GM12878 (cell line): ENCODE measurements at regions not wholly inside any gene's neighbourhood (a gene's known extent, or its start where the extent isn't known, plus 50 kb on each side); places are given as distances from the start of the nearest gene placed in this dataset.

ENCODE experiments used
- ATAC-seq: fragments of 200-7000 bp; cut with Tn5 transposase; 3 replicates; pipeline ENCODE4 v1.9.1; 2020; ENCODE audit warnings: mild to moderate bottlenecking, moderate library complexity
- BruUV-seq: library from RNA; stranded (reverse); fragments of 400-500 nt; replicated peaks from 2 replicates; lab custom pipeline; 2021; lab: Mats Ljungman, UMichigan
- CTCF ChIA-PET: fragments of 300-600 bp; sonication (Branson Sonifier 250); formaldehyde crosslinking; extraction: SDS; loops from one replicate; lab custom pipeline; 2021; ENCODE audit warnings: inconsistent platforms; lab: Yijun Ruan, JAX
- POLR2A ChIA-PET: fragments of 350-600 bp; formaldehyde crosslinking; extraction: SDS; loops from one replicate; lab custom pipeline; 2021; ENCODE audit warnings: inconsistent platforms; lab: Charles Lee
- RAD21 ChIA-PET: fragments of 300-600 bp; sonication (Branson Sonifier 250); formaldehyde crosslinking; loops from one replicate; lab custom pipeline; 2023; ENCODE audit warnings: antibody characterized with exemption; ENCODE audit not compliant: unreplicated experiment; lab: Charles Lee
- SMC1A ChIA-PET: fragments of 300-600 bp; sonication (Branson Sonifier 250); formaldehyde crosslinking; loops from one replicate; lab custom pipeline; 2023; ENCODE audit not compliant: unreplicated experiment, uncharacterized antibody; lab: Charles Lee
- DNase-seq: peaks from one replicate; pipeline ENCODE4 v3.0.0-alpha.2; 2011; ENCODE audit warnings: low read depth, low spot score
- FAIRE-seq: peaks from 3 replicates; lab custom pipeline; 2011; peaks lifted over from hg19 to GRCh38; lab: Jason Lieb, UNC
- H2AFZ ChIP-seq: 2 replicates; pipeline ENCODE4 v1.6.0; 2011; ENCODE audit warnings: low read depth, low read length, control low read depth; ENCODE audit not compliant: control insufficient read depth
- H3K27ac ChIP-seq: 2 replicates; pipeline ENCODE4 v1.5.1; 2011; ENCODE audit warnings: control low read depth; ENCODE audit not compliant: control insufficient read depth, insufficient read depth
- H3K27me3 ChIP-seq, 2 experiments: replicated peaks in 1 of 2; 2 replicates each; pipeline versions ENCODE4 v1.6.0 to v1.6.1; 2011; ENCODE audit warnings: low read length in 1 of 2; ENCODE audit not compliant: control insufficient read depth in 2 of 2, insufficient read depth in 2 of 2
- H3K36me3 ChIP-seq, 2 experiments: 2 replicates each; pipeline ENCODE4 v1.5.1; 2011; ENCODE audit warnings: low read length in 1 of 2; ENCODE audit not compliant: control insufficient read depth in 2 of 2, insufficient read depth in 2 of 2
- H3K4me1 ChIP-seq: 2 replicates; pipeline ENCODE4 v1.6.1; 2011; ENCODE audit warnings: mild to moderate bottlenecking, low read length, moderate library complexity, mixed read lengths; ENCODE audit not compliant: control insufficient read depth, insufficient read depth
- H3K4me2 ChIP-seq: 2 replicates; pipeline ENCODE4 v1.6.0; 2011; ENCODE audit warnings: control low read depth; ENCODE audit not compliant: control insufficient read depth, insufficient read depth
- H3K4me3 ChIP-seq: fragments of 200-600 bp; sonication (generic); 2 replicates; pipeline ENCODE4 v1.5.1; 2016
- H3K79me2 ChIP-seq: 2 replicates; pipeline ENCODE4 v1.6.0; 2011; ENCODE audit warnings: low read length; ENCODE audit not compliant: control insufficient read depth, insufficient read depth
- H3K9ac ChIP-seq: 2 replicates; pipeline ENCODE4 v1.8.0; 2011; ENCODE audit warnings: low read length, control low read depth, mixed read lengths; ENCODE audit not compliant: control insufficient read depth, insufficient read depth
- H3K9me3 ChIP-seq: replicated peaks from 3 replicates; pipeline ENCODE4 v1.5.1; 2011; ENCODE audit warnings: mild to moderate bottlenecking, low read length; ENCODE audit not compliant: control insufficient read depth, insufficient read depth
- H4K20me1 ChIP-seq: 2 replicates; pipeline ENCODE4 v1.6.0; 2011; ENCODE audit not compliant: control insufficient read depth, insufficient read depth
- BCL11A ChIP-seq: IDR thresholded peaks from 2 replicates; pipeline ENCODE4 v1.6.1; 2011; ENCODE audit warnings: low read depth, low read length
- FOS ChIP-seq: IDR thresholded peaks from 3 replicates; pipeline ENCODE4 v1.6.1; 2011; ENCODE audit warnings: borderline replicate concordance; ENCODE audit not compliant: insufficient read length; ENCODE audit errors: extremely low read depth
- GABPA ChIP-seq: IDR thresholded peaks from 2 replicates; pipeline ENCODE4 v1.6.1; 2014; ENCODE audit warnings: antibody characterized with exemption, low read depth, mild to moderate bottlenecking, inconsistent platforms
- MYC ChIP-seq: IDR thresholded peaks from 2 replicates; pipeline ENCODE4 v1.6.1; 2011; ENCODE audit warnings: mild to moderate bottlenecking, low read length, moderate library complexity, inconsistent platforms; ENCODE audit not compliant: insufficient read depth, insufficient replicate concordance, insufficient read length, severe bottlenecking
- NFIC ChIP-seq: IDR thresholded peaks from 2 replicates; pipeline ENCODE4 v1.6.1; 2012; ENCODE audit warnings: low read depth, mild to moderate bottlenecking, inconsistent platforms, low read length, moderate library complexity
- RELA ChIP-seq: fragments of 450-650 bp; IDR thresholded peaks from 2 replicates; pipeline ENCODE4 v1.8.0; 2014; ENCODE audit warnings: borderline replicate concordance; ENCODE audit not compliant: partially characterized antibody
- SUZ12 ChIP-seq: fragments of 200-600 bp; sonication (generic); IDR thresholded peaks from one replicate; pipeline ENCODE4 v1.6.1; 2018; ENCODE audit warnings: antibody characterized with exemption, mild to moderate bottlenecking; ENCODE audit not compliant: unreplicated experiment
- YBX1 ChIP-seq: fragments of 450-650 bp; IDR thresholded peaks from 2 replicates; pipeline ENCODE4 v1.6.1; 2016; ENCODE audit warnings: antibody characterized with exemption
- WGBS: methylation state at CpG from one replicate; pipeline ENCODE4 v1.1.6; 2016; ENCODE audit warnings: low lambda C conversion rate; ENCODE audit not compliant: insufficient replicate concordance, insufficient coverage; ENCODE audit errors: missing lambda C conversion rate; 5-methylcytosine and 5-hydroxymethylcytosine counted together
- in situ Hi-C: fragments of 300-500 bp; cut with MboI; formaldehyde crosslinking; loops from 9 replicates; pipeline ENCODE4 v1.14.3; 2018; ENCODE audit warnings: mixed read lengths
- intact Hi-C: fragments of 100-400 bp; cut with micrococcal nuclease; formaldehyde crosslinking; loops from one replicate; pipeline ENCODE4 v1.14.2; 2022; ENCODE audit not compliant: unreplicated experiment
- TF ChIP-seq, protein P1 (sequence below): fragments of 450-650 bp; IDR thresholded peaks from 2 replicates; pipeline ENCODE4 v1.6.1; 2017; ENCODE audit warnings: mild to moderate bottlenecking, moderate library complexity
- TF ChIP-seq, protein P2 (sequence below): fragments of 450-650 bp; IDR thresholded peaks from 2 replicates; pipeline ENCODE4 v1.6.1; 2018; ENCODE audit warnings: mild to moderate bottlenecking, low read depth, moderate library complexity; ENCODE audit not compliant: partially characterized antibody
- TF ChIP-seq, protein P3 (sequence below): fragments of 450-650 bp; IDR thresholded peaks from 2 replicates; pipeline ENCODE4 v1.6.1; 2017; ENCODE audit warnings: antibody characterized with exemption, mild to moderate bottlenecking, moderate library complexity
- TF ChIP-seq, protein P4 (sequence below): IDR thresholded peaks from 2 replicates; pipeline ENCODE4 v1.6.1; 2012; ENCODE audit warnings: low read depth, low read length, improper control_type of control experiment

DNA sequence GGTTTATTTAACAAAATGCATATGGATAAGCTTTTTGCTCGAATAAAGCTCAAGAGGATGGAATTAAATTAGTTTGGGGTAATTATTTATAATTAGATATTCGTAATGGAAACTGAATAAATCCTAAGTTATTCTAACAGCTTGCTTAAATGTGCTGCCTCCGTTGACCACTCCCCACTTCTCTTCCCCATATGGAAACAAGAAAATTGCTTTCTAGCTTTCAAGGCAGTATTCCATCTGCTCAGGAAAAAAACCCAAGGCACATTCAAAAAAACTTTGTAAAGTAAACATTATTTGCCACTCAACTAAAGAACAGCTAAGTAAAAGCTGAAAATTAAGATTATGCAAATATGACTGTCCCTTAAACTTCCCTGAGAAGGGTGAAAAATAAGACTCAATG lies 369.2 kb downstream of the HAO1 start:
- DNase-seq (no peak), FAIRE-seq (no peak)
- BruUV-seq, result no TSS peak
- ChIA-PET SMC1A (interaction anchor here (0.6 kb wide), 1 partner anchor 64 kb away, joined by 4 read pairs; no protein-coding TSS in a partner anchor), POLR2A (no interaction called here)
- Histone ChIP-seq H2AFZ (no peak overlapping the region), H4K20me1 (no peaks in the 10 kb centered on the region), H3K27ac (no peak overlapping the region), H3K4me1 (no peaks in the 10 kb centered on the region)
- TF ChIP-seq, protein P1, sequence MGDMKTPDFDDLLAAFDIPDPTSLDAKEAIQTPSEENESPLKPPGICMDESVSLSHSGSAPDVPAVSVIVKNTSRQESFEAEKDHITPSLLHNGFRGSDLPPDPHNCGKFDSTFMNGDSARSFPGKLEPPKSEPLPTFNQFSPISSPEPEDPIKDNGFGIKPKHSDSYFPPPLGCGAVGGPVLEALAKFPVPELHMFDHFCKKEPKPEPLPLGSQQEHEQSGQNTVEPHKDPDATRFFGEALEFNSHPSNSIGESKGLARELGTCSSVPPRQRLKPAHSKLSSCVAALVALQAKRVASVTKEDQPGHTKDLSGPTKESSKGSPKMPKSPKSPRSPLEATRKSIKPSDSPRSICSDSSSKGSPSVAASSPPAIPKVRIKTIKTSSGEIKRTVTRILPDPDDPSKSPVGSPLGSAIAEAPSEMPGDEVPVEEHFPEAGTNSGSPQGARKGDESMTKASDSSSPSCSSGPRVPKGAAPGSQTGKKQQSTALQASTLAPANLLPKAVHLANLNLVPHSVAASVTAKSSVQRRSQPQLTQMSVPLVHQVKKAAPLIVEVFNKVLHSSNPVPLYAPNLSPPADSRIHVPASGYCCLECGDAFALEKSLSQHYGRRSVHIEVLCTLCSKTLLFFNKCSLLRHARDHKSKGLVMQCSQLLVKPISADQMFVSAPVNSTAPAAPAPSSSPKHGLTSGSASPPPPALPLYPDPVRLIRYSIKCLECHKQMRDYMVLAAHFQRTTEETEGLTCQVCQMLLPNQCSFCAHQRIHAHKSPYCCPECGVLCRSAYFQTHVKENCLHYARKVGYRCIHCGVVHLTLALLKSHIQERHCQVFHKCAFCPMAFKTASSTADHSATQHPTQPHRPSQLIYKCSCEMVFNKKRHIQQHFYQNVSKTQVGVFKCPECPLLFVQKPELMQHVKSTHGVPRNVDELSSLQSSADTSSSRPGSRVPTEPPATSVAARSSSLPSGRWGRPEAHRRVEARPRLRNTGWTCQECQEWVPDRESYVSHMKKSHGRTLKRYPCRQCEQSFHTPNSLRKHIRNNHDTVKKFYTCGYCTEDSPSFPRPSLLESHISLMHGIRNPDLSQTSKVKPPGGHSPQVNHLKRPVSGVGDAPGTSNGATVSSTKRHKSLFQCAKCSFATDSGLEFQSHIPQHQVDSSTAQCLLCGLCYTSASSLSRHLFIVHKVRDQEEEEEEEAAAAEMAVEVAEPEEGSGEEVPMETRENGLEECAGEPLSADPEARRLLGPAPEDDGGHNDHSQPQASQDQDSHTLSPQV, result no peak
- TF ChIP-seq, protein P2, sequence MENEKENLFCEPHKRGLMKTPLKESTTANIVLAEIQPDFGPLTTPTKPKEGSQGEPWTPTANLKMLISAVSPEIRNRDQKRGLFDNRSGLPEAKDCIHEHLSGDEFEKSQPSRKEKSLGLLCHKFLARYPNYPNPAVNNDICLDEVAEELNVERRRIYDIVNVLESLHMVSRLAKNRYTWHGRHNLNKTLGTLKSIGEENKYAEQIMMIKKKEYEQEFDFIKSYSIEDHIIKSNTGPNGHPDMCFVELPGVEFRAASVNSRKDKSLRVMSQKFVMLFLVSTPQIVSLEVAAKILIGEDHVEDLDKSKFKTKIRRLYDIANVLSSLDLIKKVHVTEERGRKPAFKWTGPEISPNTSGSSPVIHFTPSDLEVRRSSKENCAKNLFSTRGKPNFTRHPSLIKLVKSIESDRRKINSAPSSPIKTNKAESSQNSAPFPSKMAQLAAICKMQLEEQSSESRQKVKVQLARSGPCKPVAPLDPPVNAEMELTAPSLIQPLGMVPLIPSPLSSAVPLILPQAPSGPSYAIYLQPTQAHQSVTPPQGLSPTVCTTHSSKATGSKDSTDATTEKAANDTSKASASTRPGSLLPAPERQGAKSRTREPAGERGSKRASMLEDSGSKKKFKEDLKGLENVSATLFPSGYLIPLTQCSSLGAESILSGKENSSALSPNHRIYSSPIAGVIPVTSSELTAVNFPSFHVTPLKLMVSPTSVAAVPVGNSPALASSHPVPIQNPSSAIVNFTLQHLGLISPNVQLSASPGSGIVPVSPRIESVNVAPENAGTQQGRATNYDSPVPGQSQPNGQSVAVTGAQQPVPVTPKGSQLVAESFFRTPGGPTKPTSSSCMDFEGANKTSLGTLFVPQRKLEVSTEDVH, result no peak
- TF ChIP-seq SUZ12, result no peak
- TF ChIP-seq BCL11A, result no peak
- TF ChIP-seq, protein P3, sequence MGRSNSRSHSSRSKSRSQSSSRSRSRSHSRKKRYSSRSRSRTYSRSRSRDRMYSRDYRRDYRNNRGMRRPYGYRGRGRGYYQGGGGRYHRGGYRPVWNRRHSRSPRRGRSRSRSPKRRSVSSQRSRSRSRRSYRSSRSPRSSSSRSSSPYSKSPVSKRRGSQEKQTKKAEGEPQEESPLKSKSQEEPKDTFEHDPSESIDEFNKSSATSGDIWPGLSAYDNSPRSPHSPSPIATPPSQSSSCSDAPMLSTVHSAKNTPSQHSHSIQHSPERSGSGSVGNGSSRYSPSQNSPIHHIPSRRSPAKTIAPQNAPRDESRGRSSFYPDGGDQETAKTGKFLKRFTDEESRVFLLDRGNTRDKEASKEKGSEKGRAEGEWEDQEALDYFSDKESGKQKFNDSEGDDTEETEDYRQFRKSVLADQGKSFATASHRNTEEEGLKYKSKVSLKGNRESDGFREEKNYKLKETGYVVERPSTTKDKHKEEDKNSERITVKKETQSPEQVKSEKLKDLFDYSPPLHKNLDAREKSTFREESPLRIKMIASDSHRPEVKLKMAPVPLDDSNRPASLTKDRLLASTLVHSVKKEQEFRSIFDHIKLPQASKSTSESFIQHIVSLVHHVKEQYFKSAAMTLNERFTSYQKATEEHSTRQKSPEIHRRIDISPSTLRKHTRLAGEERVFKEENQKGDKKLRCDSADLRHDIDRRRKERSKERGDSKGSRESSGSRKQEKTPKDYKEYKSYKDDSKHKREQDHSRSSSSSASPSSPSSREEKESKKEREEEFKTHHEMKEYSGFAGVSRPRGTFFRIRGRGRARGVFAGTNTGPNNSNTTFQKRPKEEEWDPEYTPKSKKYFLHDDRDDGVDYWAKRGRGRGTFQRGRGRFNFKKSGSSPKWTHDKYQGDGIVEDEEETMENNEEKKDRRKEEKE, result no peak
- TF ChIP-seq, protein P4, sequence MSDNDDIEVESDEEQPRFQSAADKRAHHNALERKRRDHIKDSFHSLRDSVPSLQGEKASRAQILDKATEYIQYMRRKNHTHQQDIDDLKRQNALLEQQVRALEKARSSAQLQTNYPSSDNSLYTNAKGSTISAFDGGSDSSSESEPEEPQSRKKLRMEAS, result no peak
- no peak for TF ChIP-seq FOS
- no peak for TF ChIP-seq YBX1
- no peak for TF ChIP-seq GABPA
- TF ChIP-seq MYC, result no peak
- no peak for TF ChIP-seq RELA
- no peak for TF ChIP-seq NFIC
- TF ChIP-seq, all 136 proteins: peak for 0
- Histone ChIP-seq H3K27me3 (no peaks in the 10 kb centered on the region), H3K4me3 (no peak overlapping the region), H3K79me2 (no peaks in the 10 kb centered on the region), H3K36me3 (no peaks in the 10 kb centered on the region), H3K4me2 (no peak overlapping the region), H3K9ac (no peak overlapping the region), H3K9me3 (no peaks in the 10 kb centered on the region)
- no peak for ATAC-seq
- intact Hi-C loops, result no loop called here
- in situ Hi-C loops, result no loop called here
- RAD21 ChIA-PET, result no interaction called here
- 14% methylated on average over 3 of the region's 3 CpGs for WGBS
- CTCF ChIA-PET, result interaction anchor here (1.0 to 1.3 kb wide), 2 partner anchors 14 to 85 kb away, joined by 3 read pairs; no protein-coding TSS in a partner anchor
